GM23338 (cell line): ENCODE measurements at regions not wholly inside any gene's neighbourhood (a gene's known extent, or its start where the extent isn't known, plus 50 kb on each side); places are given as distances from the start of the nearest gene placed in this dataset.

Experiments used
- ATAC-seq: fragments of 200-7000 bp; cut with Tn5 transposase; 3 replicates; pipeline ENCODE4 v1.9.1; 2020
- DNase-seq: peaks from one replicate; pipeline ENCODE4 v3.0.0-alpha.2; 2015; ENCODE audit warnings: low spot score
- H2AFZ ChIP-seq: fragments of 200-600 bp; sonication (generic); 2 replicates; pipeline ENCODE4 v1.8.0; 2016; ENCODE audit warnings: antibody characterized with exemption, mild to moderate bottlenecking, moderate library complexity
- H3F3A ChIP-seq: fragments of 200-600 bp; sonication (generic); replicated peaks from 2 replicates; pipeline ENCODE4 v1.8.0; 2017; ENCODE audit warnings: antibody characterized with exemption, mixed run types, low read depth
- H3K27ac ChIP-seq: fragments of 200-600 bp; sonication (generic); 2 replicates; pipeline ENCODE4 v1.6.1; 2016; ENCODE audit warnings: low read depth
- H3K27me3 ChIP-seq: fragments of 200-600 bp; sonication (generic); 2 replicates; pipeline ENCODE4 v1.8.0; 2016; ENCODE audit warnings: mild to moderate bottlenecking, mixed run types, moderate library complexity; ENCODE audit not compliant: insufficient read depth
- H3K36me3 ChIP-seq: fragments of 200-600 bp; sonication (generic); 2 replicates; pipeline ENCODE4 v1.8.0; 2016; ENCODE audit warnings: mild to moderate bottlenecking; ENCODE audit not compliant: insufficient read depth
- H3K4me1 ChIP-seq: fragments of 200-600 bp; sonication (generic); 2 replicates; pipeline ENCODE4 v1.8.0; 2016; ENCODE audit warnings: mild to moderate bottlenecking, moderate library complexity; ENCODE audit not compliant: insufficient read depth
- H3K4me2 ChIP-seq: fragments of 200-600 bp; sonication (generic); 2 replicates; pipeline ENCODE4 v1.7.1; 2017; ENCODE audit warnings: mixed run types
- H3K4me3 ChIP-seq: fragments of 200-600 bp; sonication (generic); 2 replicates; pipeline ENCODE4 v1.6.1; 2016; ENCODE audit warnings: mixed run types
- H3K79me2 ChIP-seq: fragments of 200-600 bp; sonication (generic); replicated peaks from 2 replicates; pipeline ENCODE4 v1.8.0; 2017; ENCODE audit warnings: mild to moderate bottlenecking; ENCODE audit not compliant: insufficient read depth
- H3K9me2 ChIP-seq: fragments of 200-600 bp; sonication (generic); 2 replicates; pipeline ENCODE4 v1.8.0; 2017; ENCODE audit not compliant: insufficient read depth
- H4K20me1 ChIP-seq: fragments of 200-600 bp; sonication (generic); replicated peaks from 2 replicates; pipeline ENCODE4 v1.8.0; 2017; ENCODE audit warnings: mild to moderate bottlenecking; ENCODE audit not compliant: insufficient read depth
- H3K27ac Mint-ChIP-seq: 2 replicates; pipeline ENCODE4 v1.8.0; 2020; ENCODE audit warnings: inconsistent platforms, mild to moderate bottlenecking, moderate library complexity, mixed read lengths
- H3K27me3 Mint-ChIP-seq: 3 replicates; pipeline ENCODE4 v1.8.0; 2022; ENCODE audit warnings: low read depth, mild to moderate bottlenecking, moderate library complexity, mixed read lengths, inconsistent platforms; ENCODE audit not compliant: insufficient read depth, poor library complexity
- H3K36me3 Mint-ChIP-seq: 3 replicates; pipeline ENCODE4 v1.8.0; 2021; ENCODE audit warnings: low read depth, mild to moderate bottlenecking, inconsistent platforms, moderate library complexity, mixed read lengths
- H3K4me1 Mint-ChIP-seq: 3 replicates; pipeline ENCODE4 v1.8.0; 2020; ENCODE audit warnings: mild to moderate bottlenecking, inconsistent platforms, mixed read lengths
- H3K4me3 Mint-ChIP-seq: 3 replicates; pipeline ENCODE4 v1.8.0; 2021; ENCODE audit warnings: moderate library complexity, mild to moderate bottlenecking, inconsistent platforms, mixed read lengths
- H3K9me3 Mint-ChIP-seq: 3 replicates; pipeline ENCODE4 v1.8.0; 2020; ENCODE audit warnings: moderate library complexity, mild to moderate bottlenecking, inconsistent platforms, mixed read lengths
- ETS1 ChIP-seq: IDR thresholded peaks from 2 replicates; pipeline ENCODE4 v1.6.1; 2016; ENCODE audit warnings: antibody characterized with exemption
- EZH2phosphoT487 ChIP-seq: fragments of 200-600 bp; sonication (generic); IDR thresholded peaks from one replicate; pipeline ENCODE4 v1.8.1; 2018; ENCODE audit warnings: antibody characterized with exemption; ENCODE audit not compliant: unreplicated experiment
- JUNB ChIP-seq: IDR thresholded peaks from one replicate; pipeline ENCODE4 v1.6.1; 2016; ENCODE audit warnings: antibody characterized with exemption; ENCODE audit not compliant: unreplicated experiment
- POLR2AphosphoS5 ChIP-seq: IDR thresholded peaks from 2 replicates; pipeline ENCODE4 v1.6.1; 2016; ENCODE audit warnings: antibody characterized with exemption, low read depth
- TF ChIP-seq, protein P1 (sequence below): fragments of 250-450 bp; sonication (Bioruptor Pico); IDR thresholded peaks from 2 replicates; pipeline ENCODE4 v1.5.0; 2020; ENCODE audit warnings: mild to moderate bottlenecking, moderate library complexity

DNA sequence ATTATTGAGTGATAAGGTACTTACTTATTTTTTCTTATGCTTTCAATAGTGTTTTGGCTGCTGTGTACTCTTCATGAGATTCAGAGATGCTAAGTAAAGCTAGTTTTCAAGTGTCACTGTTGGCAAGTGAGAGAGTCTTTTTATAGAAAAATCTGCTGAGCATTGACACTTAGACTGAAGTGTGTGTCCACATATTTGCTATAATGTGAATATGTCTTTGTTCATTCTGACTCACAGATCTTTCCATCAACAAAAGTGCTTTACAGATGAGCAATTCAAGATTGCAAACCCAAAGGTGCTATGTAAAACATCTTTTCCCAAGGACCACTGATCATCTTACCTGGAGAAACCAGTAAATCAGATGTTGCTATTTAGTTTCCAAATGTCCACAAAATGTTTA lies 410.6 kb upstream of the FIGN start (continued):
- TF ChIP-seq, protein P1, sequence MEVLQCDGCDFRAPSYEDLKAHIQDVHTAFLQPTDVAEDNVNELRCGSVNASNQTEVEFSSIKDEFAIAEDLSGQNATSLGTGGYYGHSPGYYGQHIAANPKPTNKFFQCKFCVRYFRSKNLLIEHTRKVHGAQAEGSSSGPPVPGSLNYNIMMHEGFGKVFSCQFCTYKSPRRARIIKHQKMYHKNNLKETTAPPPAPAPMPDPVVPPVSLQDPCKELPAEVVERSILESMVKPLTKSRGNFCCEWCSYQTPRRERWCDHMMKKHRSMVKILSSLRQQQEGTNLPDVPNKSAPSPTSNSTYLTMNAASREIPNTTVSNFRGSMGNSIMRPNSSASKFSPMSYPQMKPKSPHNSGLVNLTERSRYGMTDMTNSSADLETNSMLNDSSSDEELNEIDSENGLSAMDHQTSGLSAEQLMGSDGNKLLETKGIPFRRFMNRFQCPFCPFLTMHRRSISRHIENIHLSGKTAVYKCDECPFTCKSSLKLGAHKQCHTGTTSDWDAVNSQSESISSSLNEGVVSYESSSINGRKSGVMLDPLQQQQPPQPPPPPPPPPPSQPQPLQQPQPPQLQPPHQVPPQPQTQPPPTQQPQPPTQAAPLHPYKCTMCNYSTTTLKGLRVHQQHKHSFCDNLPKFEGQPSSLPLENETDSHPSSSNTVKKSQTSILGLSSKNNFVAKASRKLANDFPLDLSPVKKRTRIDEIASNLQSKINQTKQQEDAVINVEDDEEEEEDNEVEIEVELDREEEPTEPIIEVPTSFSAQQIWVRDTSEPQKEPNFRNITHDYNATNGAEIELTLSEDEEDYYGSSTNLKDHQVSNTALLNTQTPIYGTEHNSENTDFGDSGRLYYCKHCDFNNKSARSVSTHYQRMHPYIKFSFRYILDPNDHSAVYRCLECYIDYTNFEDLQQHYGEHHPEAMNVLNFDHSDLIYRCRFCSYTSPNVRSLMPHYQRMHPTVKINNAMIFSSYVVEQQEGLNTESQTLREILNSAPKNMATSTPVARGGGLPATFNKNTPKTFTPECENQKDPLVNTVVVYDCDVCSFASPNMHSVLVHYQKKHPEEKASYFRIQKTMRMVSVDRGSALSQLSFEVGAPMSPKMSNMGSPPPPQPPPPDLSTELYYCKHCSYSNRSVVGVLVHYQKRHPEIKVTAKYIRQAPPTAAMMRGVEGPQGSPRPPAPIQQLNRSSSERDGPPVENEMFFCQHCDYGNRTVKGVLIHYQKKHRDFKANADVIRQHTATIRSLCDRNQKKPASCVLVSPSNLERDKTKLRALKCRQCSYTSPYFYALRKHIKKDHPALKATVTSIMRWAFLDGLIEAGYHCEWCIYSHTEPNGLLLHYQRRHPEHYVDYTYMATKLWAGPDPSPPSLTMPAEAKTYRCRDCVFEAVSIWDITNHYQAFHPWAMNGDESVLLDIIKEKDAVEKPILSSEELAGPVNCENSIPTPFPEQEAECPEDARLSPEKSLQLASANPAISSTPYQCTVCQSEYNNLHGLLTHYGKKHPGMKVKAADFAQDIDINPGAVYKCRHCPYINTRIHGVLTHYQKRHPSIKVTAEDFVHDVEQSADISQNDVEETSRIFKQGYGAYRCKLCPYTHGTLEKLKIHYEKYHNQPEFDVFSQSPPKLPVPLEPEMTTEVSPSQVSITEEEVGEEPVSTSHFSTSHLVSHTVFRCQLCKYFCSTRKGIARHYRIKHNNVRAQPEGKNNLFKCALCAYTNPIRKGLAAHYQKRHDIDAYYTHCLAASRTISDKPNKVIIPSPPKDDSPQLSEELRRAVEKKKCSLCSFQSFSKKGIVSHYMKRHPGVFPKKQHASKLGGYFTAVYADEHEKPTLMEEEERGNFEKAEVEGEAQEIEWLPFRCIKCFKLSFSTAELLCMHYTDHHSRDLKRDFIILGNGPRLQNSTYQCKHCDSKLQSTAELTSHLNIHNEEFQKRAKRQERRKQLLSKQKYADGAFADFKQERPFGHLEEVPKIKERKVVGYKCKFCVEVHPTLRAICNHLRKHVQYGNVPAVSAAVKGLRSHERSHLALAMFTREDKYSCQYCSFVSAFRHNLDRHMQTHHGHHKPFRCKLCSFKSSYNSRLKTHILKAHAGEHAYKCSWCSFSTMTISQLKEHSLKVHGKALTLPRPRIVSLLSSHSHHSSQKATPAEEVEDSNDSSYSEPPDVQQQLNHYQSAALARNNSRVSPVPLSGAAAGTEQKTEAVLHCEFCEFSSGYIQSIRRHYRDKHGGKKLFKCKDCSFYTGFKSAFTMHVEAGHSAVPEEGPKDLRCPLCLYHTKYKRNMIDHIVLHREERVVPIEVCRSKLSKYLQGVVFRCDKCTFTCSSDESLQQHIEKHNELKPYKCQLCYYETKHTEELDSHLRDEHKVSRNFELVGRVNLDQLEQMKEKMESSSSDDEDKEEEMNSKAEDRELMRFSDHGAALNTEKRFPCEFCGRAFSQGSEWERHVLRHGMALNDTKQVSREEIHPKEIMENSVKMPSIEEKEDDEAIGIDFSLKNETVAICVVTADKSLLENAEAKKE (CRISPR knock-in tag), result no peak
- TF ChIP-seq EZH2phosphoT487 (no peak), ETS1 (no peak)

GRCh38 chr2:164145093-164145987 lies 409.5 kb upstream of the FIGN start:
- H3K27me3 ChIP-seq, result no peaks in the 10 kb centered on the region
- Mint-ChIP-seq H3K4me3 (no peak overlapping the region), H3K4me1 (no peaks in the 10 kb centered on the region), H3K9me3 (no peaks in the 10 kb centered on the region), H3K27ac (no peak overlapping the region), H3K27me3 (peaks cover 2% of the 10 kb centered on the region), H3K36me3 (no peaks in the 10 kb centered on the region)
- H3F3A ChIP-seq, result no peaks in the 10 kb centered on the region
- 0 out of 2 replicates have a peak, but pooled peaks cover 4% of the 10 kb centered on the region for H3K9me2 ChIP-seq
- no peaks in the 10 kb centered on the region for H3K79me2 ChIP-seq
- no peaks in the 10 kb centered on the region for H3K36me3 ChIP-seq
- no peaks in the 10 kb centered on the region for H3K4me1 ChIP-seq
- TF ChIP-seq POLR2AphosphoS5 (no peak), JUNB (no peak)
- TF ChIP-seq, protein P1 (CRISPR knock-in tag), result no peak
- no peak overlapping the region for H3K4me2 ChIP-seq
- H3K27ac ChIP-seq, result no peak overlapping the region
- 0 out of 2 replicates have a peak overlapping the region, but pooled peaks have one; percentile 43 for H2AFZ ChIP-seq
- no peaks in the 10 kb centered on the region for H4K20me1 ChIP-seq
- ATAC-seq (no peak), DNase-seq (no peak)
- H3K4me3 ChIP-seq, result no peak overlapping the region
